ENCODE measurements at regions not wholly inside any gene's neighbourhood (a gene's known extent, or its start where the extent isn't known, plus 50 kb on each side); places are given as distances from the start of the nearest gene placed in this dataset.

GRCh38 chr10:44803862-44804261 is 107.3 kb upstream of the TMEM72 start:
- Histone ChIP-seq H3F3A (ENCODE audit: control insufficient read depth, insufficient read depth) (no peaks in the 10 kb centered on the region), H3K4me1 (ENCODE audit: control insufficient read depth, low read length) (no peaks in the 10 kb centered on the region), H3K9me2 (replicated peaks; ENCODE audit: control insufficient read depth, low read length) (no peaks in the 10 kb centered on the region), H3K4me3 (ENCODE audit: low read length) (no peak overlapping the region), H3K9me3 (ENCODE audit: control insufficient read depth, insufficient read depth, low read length) (no peaks in the 10 kb centered on the region), H3K4me2 (ENCODE audit: low read length) (no peak overlapping the region), H4K20me1 (ENCODE audit: control insufficient read depth, insufficient read depth, low read depth, low read length) (no peaks in the 10 kb centered on the region), H3K79me2 (ENCODE audit: control insufficient read depth, low read length) (no peaks in the 10 kb centered on the region), H3K27me3 (ENCODE audit: control insufficient read depth, low read length) (no peaks in the 10 kb centered on the region), H3K27ac (ENCODE audit: low read depth, low read length) (no peak overlapping the region), H3K36me3 (ENCODE audit: control insufficient read depth, low read length) (no peaks in the 10 kb centered on the region)
- TF ChIP-seq EZH2phosphoT487 (IDR thresholded peaks at IDR 0.05; ENCODE audit: borderline replicate concordance, low read length) (no peak), CTCF (IDR thresholded peaks at IDR 0.05; ENCODE audit: low read depth, low read length, poor library complexity, severe bottlenecking) (no peak)

- no peaks in the 10 kb centered on the region for H3K79me2 ChIP-seq (ENCODE audit: control insufficient read depth, low read length)
- no peaks in the 10 kb centered on the region for H3F3A ChIP-seq (ENCODE audit: control insufficient read depth, insufficient read depth)
- H3K9me2 ChIP-seq (replicated peaks; ENCODE audit: control insufficient read depth, low read length): no peaks in the 10 kb centered on the region
- H3K27me3 ChIP-seq (ENCODE audit: control insufficient read depth, low read length): no peaks in the 10 kb centered on the region
- no peak overlapping the region for H3K4me3 ChIP-seq (ENCODE audit: low read length)
- H3K9me3 ChIP-seq (ENCODE audit: control insufficient read depth, insufficient read depth, low read length): no peaks in the 10 kb centered on the region
- H4K20me1 ChIP-seq (ENCODE audit: control insufficient read depth, insufficient read depth, low read depth, low read length): no peaks in the 10 kb centered on the region
- no peak overlapping the region for H3K27ac ChIP-seq (ENCODE audit: low read depth, low read length)
- H3K4me1 ChIP-seq (ENCODE audit: control insufficient read depth, low read length): no peaks in the 10 kb centered on the region
- no peaks in the 10 kb centered on the region for H3K36me3 ChIP-seq (ENCODE audit: control insufficient read depth, low read length)
- TF ChIP-seq CTCF (IDR thresholded peaks at IDR 0.05; ENCODE audit: low read depth, low read length, poor library complexity, severe bottlenecking): no peak
- TF ChIP-seq EZH2phosphoT487 (IDR thresholded peaks at IDR 0.05; ENCODE audit: borderline replicate concordance, low read length): no peak
- no peak overlapping the region for H3K4me2 ChIP-seq (ENCODE audit: low read length)
Measured at GRCh38 chr10:44804661-44805060, 106.5 kb upstream of the TMEM72 start.

- no peaks in the 10 kb centered on the region for H3K36me3 ChIP-seq (ENCODE audit: control insufficient read depth, low read length)
- H4K20me1 ChIP-seq (ENCODE audit: control insufficient read depth, insufficient read depth, low read depth, low read length): no peaks in the 10 kb centered on the region
- TF ChIP-seq CTCF (IDR thresholded peaks at IDR 0.05; ENCODE audit: low read depth, low read length, poor library complexity, severe bottlenecking): no peak
- TF ChIP-seq EZH2phosphoT487 (IDR thresholded peaks at IDR 0.05; ENCODE audit: borderline replicate concordance, low read length): no peak
- no peak overlapping the region for H3K4me2 ChIP-seq (ENCODE audit: low read length)
- H3K4me1 ChIP-seq (ENCODE audit: control insufficient read depth, low read length): no peaks in the 10 kb centered on the region
- no peaks in the 10 kb centered on the region for H3K79me2 ChIP-seq (ENCODE audit: control insufficient read depth, low read length)
- no peaks in the 10 kb centered on the region for H3F3A ChIP-seq (ENCODE audit: control insufficient read depth, insufficient read depth)
- no peak overlapping the region for H3K27ac ChIP-seq (ENCODE audit: low read depth, low read length)
- no peaks in the 10 kb centered on the region for H3K9me2 ChIP-seq (replicated peaks; ENCODE audit: control insufficient read depth, low read length)
- H3K4me3 ChIP-seq (ENCODE audit: low read length): no peak overlapping the region
- H3K9me3 ChIP-seq (ENCODE audit: control insufficient read depth, insufficient read depth, low read length): no peaks in the 10 kb centered on the region
- no peaks in the 10 kb centered on the region for H3K27me3 ChIP-seq (ENCODE audit: control insufficient read depth, low read length)
Measured at GRCh38 chr10:44805466-44806210, 105.5 kb upstream of the TMEM72 start.

Measured in DOHH2 (cell line).